ENCODE measurements at regions not wholly inside any gene's neighbourhood (a gene's known extent, or its start where the extent isn't known, plus 50 kb on each side); places are given as distances from the start of the nearest gene placed in this dataset.

GRCh38 chrX:113305496-113305895, 464.9 kb upstream of the AMOT start:
- no peaks in the 10 kb centered on the region for H3K27me3 ChIP-seq (ENCODE audit: control insufficient read depth in 3 of 3, insufficient read depth in 3 of 3, low read length in 3 of 3)
- H3K4me1 ChIP-seq (ENCODE audit: control insufficient read depth in 3 of 3, insufficient read depth in 2 of 3, low read depth in 1 of 3, low read length in 2 of 3) = no peaks in the 10 kb centered on the region
- H3K36me3 ChIP-seq (ENCODE audit: control insufficient read depth in 3 of 3, insufficient read depth in 2 of 3, low read depth in 1 of 3, low read length in 3 of 3) = no peaks in the 10 kb centered on the region
- no peaks in the 10 kb centered on the region for H3K9me3 ChIP-seq (ENCODE audit: control insufficient read depth in 2 of 2, insufficient read depth in 1 of 2, low read depth in 1 of 2, low read length in 1 of 2)
- no peak overlapping the region for H3K4me3 ChIP-seq (ENCODE audit: low read depth in 1 of 3, low read length in 3 of 3)
- no peak for FAIRE-seq
- no peak for DNase-seq
- H3K27ac ChIP-seq (ENCODE audit: low read depth in 1 of 3, low read length in 2 of 3) = no peak overlapping the region
- 83 to 93% (median 87%) methylated on average over 1 of the region's 1 CpG for WGBS, 3 donors

- DNase-seq (no peak), FAIRE-seq (no peak)
- no peak overlapping the region for H3K27ac ChIP-seq (ENCODE audit: low read depth in 1 of 3, low read length in 2 of 3)
- no peaks in the 10 kb centered on the region for H3K27me3 ChIP-seq (ENCODE audit: control insufficient read depth in 3 of 3, insufficient read depth in 3 of 3, low read length in 3 of 3)
- no peaks in the 10 kb centered on the region for H3K4me1 ChIP-seq (ENCODE audit: control insufficient read depth in 3 of 3, insufficient read depth in 2 of 3, low read depth in 1 of 3, low read length in 2 of 3)
- H3K9me3 ChIP-seq (ENCODE audit: control insufficient read depth in 2 of 2, insufficient read depth in 1 of 2, low read depth in 1 of 2, low read length in 1 of 2) = no peaks in the 10 kb centered on the region
- no peak overlapping the region for H3K4me3 ChIP-seq (ENCODE audit: low read depth in 1 of 3, low read length in 3 of 3)
- no peaks in the 10 kb centered on the region for H3K36me3 ChIP-seq (ENCODE audit: control insufficient read depth in 3 of 3, insufficient read depth in 2 of 3, low read depth in 1 of 3, low read length in 3 of 3)
- WGBS, 3 donors = 65 to 77% (median 74%) methylated on average over 3 of the region's 3 CpGs
Observed at GRCh38 chrX:113300580-113300979, 459.9 kb upstream of the AMOT start.

DNA sequence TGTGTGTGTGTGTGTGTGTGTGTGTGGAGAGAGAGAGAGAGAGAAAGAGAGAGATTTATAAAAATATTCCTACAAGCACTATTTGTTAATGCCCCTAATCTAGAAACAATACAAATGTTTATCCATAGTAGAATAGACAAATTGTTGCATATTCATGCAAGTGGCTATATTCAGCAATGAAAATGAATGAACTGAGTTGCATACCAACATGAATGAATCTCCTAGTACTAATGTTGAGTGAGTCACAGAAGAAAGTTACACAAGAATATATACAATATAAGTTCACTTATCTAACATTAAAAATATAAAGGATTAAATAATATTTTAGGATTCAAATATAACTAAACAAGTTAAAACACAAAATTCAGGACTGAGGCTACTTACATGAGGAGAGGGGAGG, 456.8 kb upstream of the AMOT start:
- FAIRE-seq = no peak
- no peaks in the 10 kb centered on the region for H3K4me1 ChIP-seq (ENCODE audit: control insufficient read depth in 3 of 3, insufficient read depth in 2 of 3, low read depth in 1 of 3, low read length in 2 of 3)

DNA sequence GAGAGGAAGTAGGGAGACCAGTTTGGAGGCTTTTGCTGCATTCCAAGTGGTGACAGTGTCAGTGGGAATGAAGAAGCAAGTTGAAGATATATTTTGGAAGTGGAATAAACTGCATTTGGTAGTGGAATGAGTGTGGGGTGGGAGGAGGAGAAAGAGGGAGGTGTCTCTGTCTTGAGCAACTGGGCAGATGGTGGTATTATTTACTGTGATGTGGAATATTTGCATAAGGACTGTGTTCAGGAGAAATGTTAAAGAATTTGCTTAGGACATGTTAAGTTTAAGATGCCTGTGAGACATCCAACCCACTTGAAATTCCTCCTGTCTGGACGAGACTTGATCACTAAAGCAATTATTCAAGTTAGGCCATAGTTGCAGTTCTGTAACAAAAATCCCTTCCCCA, 448.9 kb upstream of the AMOT start:
- Histone ChIP-seq H3K36me3 (ENCODE audit: control insufficient read depth in 3 of 3, insufficient read depth in 2 of 3, low read depth in 1 of 3, low read length in 3 of 3) (no peaks in the 10 kb centered on the region), H3K9me3 (ENCODE audit: control insufficient read depth in 2 of 2, insufficient read depth in 1 of 2, low read depth in 1 of 2, low read length in 1 of 2) (no peaks in the 10 kb centered on the region), H3K27me3 (ENCODE audit: control insufficient read depth in 3 of 3, insufficient read depth in 3 of 3, low read length in 3 of 3) (no peaks in the 10 kb centered on the region), H3K27ac (ENCODE audit: low read depth in 1 of 3, low read length in 2 of 3) (no peak overlapping the region), H3K4me1 (ENCODE audit: control insufficient read depth in 3 of 3, insufficient read depth in 2 of 3, low read depth in 1 of 3, low read length in 2 of 3) (no peaks in the 10 kb centered on the region), H3K4me3 (ENCODE audit: low read depth in 1 of 3, low read length in 3 of 3) (no peak overlapping the region)
- WGBS, 3 donors = 42 to 62% (median 53%) methylated on average over 1 of the region's 1 CpG
- FAIRE-seq (no peak), DNase-seq (no peak)

More for the DNA sequence above, 456.8 kb upstream of the AMOT start:
- Histone ChIP-seq H3K27ac (ENCODE audit: low read depth in 1 of 3, low read length in 2 of 3) (no peak overlapping the region), H3K4me3 (ENCODE audit: low read depth in 1 of 3, low read length in 3 of 3) (no peak overlapping the region), H3K9me3 (ENCODE audit: control insufficient read depth in 2 of 2, insufficient read depth in 1 of 2, low read depth in 1 of 2, low read length in 1 of 2) (no peaks in the 10 kb centered on the region), H3K27me3 (ENCODE audit: control insufficient read depth in 3 of 3, insufficient read depth in 3 of 3, low read length in 3 of 3) (no peaks in the 10 kb centered on the region), H3K36me3 (ENCODE audit: control insufficient read depth in 3 of 3, insufficient read depth in 2 of 3, low read depth in 1 of 3, low read length in 3 of 3) (no peaks in the 10 kb centered on the region)
- no peak for DNase-seq

- Histone ChIP-seq H3K4me3 (ENCODE audit: low read depth in 1 of 3, low read length in 3 of 3) (no peak overlapping the region), H3K27me3 (ENCODE audit: control insufficient read depth in 3 of 3, insufficient read depth in 3 of 3, low read length in 3 of 3) (no peaks in the 10 kb centered on the region), H3K36me3 (ENCODE audit: control insufficient read depth in 3 of 3, insufficient read depth in 2 of 3, low read depth in 1 of 3, low read length in 3 of 3) (no peaks in the 10 kb centered on the region), H3K9me3 (ENCODE audit: control insufficient read depth in 2 of 2, insufficient read depth in 1 of 2, low read depth in 1 of 2, low read length in 1 of 2) (no peaks in the 10 kb centered on the region), H3K4me1 (ENCODE audit: control insufficient read depth in 3 of 3, insufficient read depth in 2 of 3, low read depth in 1 of 3, low read length in 2 of 3) (no peaks in the 10 kb centered on the region), H3K27ac (ENCODE audit: low read depth in 1 of 3, low read length in 2 of 3) (no peak overlapping the region)
- FAIRE-seq = no peak
- WGBS, 3 donors = 79 to 83% (median 80%) methylated on average over 4 of the region's 4 CpGs
- DNase-seq = no peak
Observed at GRCh38 chrX:113287761-113288160, 447.1 kb upstream of the AMOT start.

DNA sequence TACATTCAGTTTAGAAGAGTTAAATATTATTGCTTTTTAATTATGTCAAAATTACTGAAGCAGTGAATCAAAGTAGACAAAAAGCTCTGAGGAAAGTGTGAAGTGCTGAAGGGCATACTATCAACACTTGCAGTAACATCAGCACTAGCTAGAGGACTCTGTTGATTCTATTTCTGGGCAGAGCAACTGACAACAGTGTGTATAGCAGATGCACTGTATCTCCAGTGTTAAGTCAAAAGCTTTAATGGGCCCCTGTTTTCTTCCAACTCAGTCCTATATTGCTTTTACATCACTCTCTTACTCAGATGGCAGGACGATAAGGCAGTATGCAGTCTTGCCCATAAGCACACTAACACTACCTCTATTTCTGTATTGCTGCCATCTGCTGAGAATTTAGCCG, 435.2 kb upstream of the AMOT start:
- H3K27me3 ChIP-seq (ENCODE audit: control insufficient read depth in 3 of 3, insufficient read depth in 3 of 3, low read length in 3 of 3) = no peaks in the 10 kb centered on the region
- no peaks in the 10 kb centered on the region for H3K4me1 ChIP-seq (ENCODE audit: control insufficient read depth in 3 of 3, insufficient read depth in 2 of 3, low read depth in 1 of 3, low read length in 2 of 3)
- no peak overlapping the region for H3K27ac ChIP-seq (ENCODE audit: low read depth in 1 of 3, low read length in 2 of 3)
- DNase-seq (no peak), FAIRE-seq (no peak)
- 85 to 89% (median 88%) methylated on average over 2 of the region's 2 CpGs for WGBS, 3 donors
- no peaks in the 10 kb centered on the region for H3K9me3 ChIP-seq (ENCODE audit: control insufficient read depth in 2 of 2, insufficient read depth in 1 of 2, low read depth in 1 of 2, low read length in 1 of 2)
- H3K4me3 ChIP-seq (ENCODE audit: low read depth in 1 of 3, low read length in 3 of 3) = no peak overlapping the region
- no peaks in the 10 kb centered on the region for H3K36me3 ChIP-seq (ENCODE audit: control insufficient read depth in 3 of 3, insufficient read depth in 2 of 3, low read depth in 1 of 3, low read length in 3 of 3)

GRCh38 chrX:113274791-113275190, 434.2 kb upstream of the AMOT start:
- H3K27me3 ChIP-seq (ENCODE audit: control insufficient read depth in 3 of 3, insufficient read depth in 3 of 3, low read length in 3 of 3) = no peaks in the 10 kb centered on the region
- H3K36me3 ChIP-seq (ENCODE audit: control insufficient read depth in 3 of 3, insufficient read depth in 2 of 3, low read depth in 1 of 3, low read length in 3 of 3) = no peaks in the 10 kb centered on the region
- FAIRE-seq (no peak), DNase-seq (no peak)
- no peaks in the 10 kb centered on the region for H3K4me1 ChIP-seq (ENCODE audit: control insufficient read depth in 3 of 3, insufficient read depth in 2 of 3, low read depth in 1 of 3, low read length in 2 of 3)
- no peak overlapping the region for H3K27ac ChIP-seq (ENCODE audit: low read depth in 1 of 3, low read length in 2 of 3)
- 83 to 100% (median 90%) methylated on average over 1 of the region's 1 CpG for WGBS, 3 donors
- H3K9me3 ChIP-seq (ENCODE audit: control insufficient read depth in 2 of 2, insufficient read depth in 1 of 2, low read depth in 1 of 2, low read length in 1 of 2) = no peaks in the 10 kb centered on the region
- no peak overlapping the region for H3K4me3 ChIP-seq (ENCODE audit: low read depth in 1 of 3, low read length in 3 of 3)

- no peak overlapping the region for H3K4me3 ChIP-seq (ENCODE audit: low read depth in 1 of 3, low read length in 3 of 3)
- H3K27me3 ChIP-seq (ENCODE audit: control insufficient read depth in 3 of 3, insufficient read depth in 3 of 3, low read length in 3 of 3) = no peaks in the 10 kb centered on the region
- no peak for FAIRE-seq
- H3K27ac ChIP-seq (ENCODE audit: low read depth in 1 of 3, low read length in 2 of 3) = no peak overlapping the region
- no peaks in the 10 kb centered on the region for H3K36me3 ChIP-seq (ENCODE audit: control insufficient read depth in 3 of 3, insufficient read depth in 2 of 3, low read depth in 1 of 3, low read length in 3 of 3)
- whole genome bisulfite sequencing, 3 donors = 68 to 80% (median 72%) methylated on average over 4 to 5 of the region's 5 CpGs
- no peak for DNase-seq
- no peaks in the 10 kb centered on the region for H3K9me3 ChIP-seq (ENCODE audit: control insufficient read depth in 2 of 2, insufficient read depth in 1 of 2, low read depth in 1 of 2, low read length in 1 of 2)
- no peaks in the 10 kb centered on the region for H3K4me1 ChIP-seq (ENCODE audit: control insufficient read depth in 3 of 3, insufficient read depth in 2 of 3, low read depth in 1 of 3, low read length in 2 of 3)
Observed at GRCh38 chrX:113274345-113274744, 433.7 kb upstream of the AMOT start.

DNA sequence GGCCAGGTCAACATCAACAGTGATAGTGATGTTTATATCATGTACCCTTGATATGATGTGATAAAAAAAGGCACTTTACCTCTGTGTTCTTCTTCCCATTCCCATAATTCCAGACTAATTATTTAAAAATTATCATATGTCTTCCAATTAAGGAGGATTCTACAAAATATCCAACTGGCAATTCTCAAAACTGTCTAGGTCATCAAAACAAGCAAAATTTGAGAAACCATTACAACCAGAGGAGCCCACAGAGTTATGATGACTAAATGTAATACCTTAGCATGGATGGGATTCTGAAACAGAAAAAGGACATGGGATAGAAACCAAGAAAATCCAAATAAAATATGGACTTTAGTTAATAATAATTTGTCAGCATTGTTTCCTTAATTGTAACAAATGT, 428.6 kb upstream of the AMOT start:
- Histone ChIP-seq H3K36me3 (ENCODE audit: control insufficient read depth in 3 of 3, insufficient read depth in 2 of 3, low read depth in 1 of 3, low read length in 3 of 3) (no peaks in the 10 kb centered on the region), H3K27ac (ENCODE audit: low read depth in 1 of 3, low read length in 2 of 3) (no peak overlapping the region), H3K27me3 (ENCODE audit: control insufficient read depth in 3 of 3, insufficient read depth in 3 of 3, low read length in 3 of 3) (no peaks in the 10 kb centered on the region), H3K9me3 (ENCODE audit: control insufficient read depth in 2 of 2, insufficient read depth in 1 of 2, low read depth in 1 of 2, low read length in 1 of 2) (no peaks in the 10 kb centered on the region), H3K4me1 (ENCODE audit: control insufficient read depth in 3 of 3, insufficient read depth in 2 of 3, low read depth in 1 of 3, low read length in 2 of 3) (no peaks in the 10 kb centered on the region), H3K4me3 (ENCODE audit: low read depth in 1 of 3, low read length in 3 of 3) (no peak overlapping the region)
- no peak for FAIRE-seq
- DNase-seq = no peak
